ENCODE measurements at regions not wholly inside any gene's neighbourhood (a gene's known extent, or its start where the extent isn't known, plus 50 kb on each side); places are given as distances from the start of the nearest gene placed in this dataset.

GRCh38 chr21:17402937-17403336 is 109.9 kb upstream of the CXADR start:
- H3K27ac ChIP-seq, result no peak overlapping the region
- TF ChIP-seq, protein P1, sequence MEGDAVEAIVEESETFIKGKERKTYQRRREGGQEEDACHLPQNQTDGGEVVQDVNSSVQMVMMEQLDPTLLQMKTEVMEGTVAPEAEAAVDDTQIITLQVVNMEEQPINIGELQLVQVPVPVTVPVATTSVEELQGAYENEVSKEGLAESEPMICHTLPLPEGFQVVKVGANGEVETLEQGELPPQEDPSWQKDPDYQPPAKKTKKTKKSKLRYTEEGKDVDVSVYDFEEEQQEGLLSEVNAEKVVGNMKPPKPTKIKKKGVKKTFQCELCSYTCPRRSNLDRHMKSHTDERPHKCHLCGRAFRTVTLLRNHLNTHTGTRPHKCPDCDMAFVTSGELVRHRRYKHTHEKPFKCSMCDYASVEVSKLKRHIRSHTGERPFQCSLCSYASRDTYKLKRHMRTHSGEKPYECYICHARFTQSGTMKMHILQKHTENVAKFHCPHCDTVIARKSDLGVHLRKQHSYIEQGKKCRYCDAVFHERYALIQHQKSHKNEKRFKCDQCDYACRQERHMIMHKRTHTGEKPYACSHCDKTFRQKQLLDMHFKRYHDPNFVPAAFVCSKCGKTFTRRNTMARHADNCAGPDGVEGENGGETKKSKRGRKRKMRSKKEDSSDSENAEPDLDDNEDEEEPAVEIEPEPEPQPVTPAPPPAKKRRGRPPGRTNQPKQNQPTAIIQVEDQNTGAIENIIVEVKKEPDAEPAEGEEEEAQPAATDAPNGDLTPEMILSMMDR (conservative IDR thresholded peaks at IDR 0.05), result no peak
- TF ChIP-seq ZFX (IDR thresholded peaks at IDR 0.05), result no peak

DNA sequence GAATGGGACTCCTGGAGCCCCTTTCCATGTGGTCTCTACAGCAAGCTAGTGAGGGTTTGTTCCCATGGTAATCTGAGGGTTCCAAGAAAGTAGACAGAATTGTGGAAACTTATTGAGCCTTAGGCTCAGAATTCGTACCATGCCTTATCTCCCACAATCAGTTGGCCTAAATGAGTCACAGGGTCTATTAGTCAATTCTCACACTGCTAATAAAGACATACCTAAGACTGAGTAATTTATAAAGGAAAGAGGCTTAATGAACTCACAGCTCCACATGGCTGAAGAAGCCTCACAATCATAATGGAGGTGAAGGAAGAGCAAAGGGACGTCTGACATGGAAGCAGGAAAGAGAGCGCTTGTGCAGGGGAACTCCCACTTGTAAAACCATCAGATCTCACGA is 106.6 kb upstream of the CXADR start:
- TF ChIP-seq, protein P1 (conservative IDR thresholded peaks at IDR 0.05), result no peak
- TF ChIP-seq ZFX (IDR thresholded peaks at IDR 0.05), result no peak
- H3K27ac ChIP-seq, result no peak overlapping the region

DNA sequence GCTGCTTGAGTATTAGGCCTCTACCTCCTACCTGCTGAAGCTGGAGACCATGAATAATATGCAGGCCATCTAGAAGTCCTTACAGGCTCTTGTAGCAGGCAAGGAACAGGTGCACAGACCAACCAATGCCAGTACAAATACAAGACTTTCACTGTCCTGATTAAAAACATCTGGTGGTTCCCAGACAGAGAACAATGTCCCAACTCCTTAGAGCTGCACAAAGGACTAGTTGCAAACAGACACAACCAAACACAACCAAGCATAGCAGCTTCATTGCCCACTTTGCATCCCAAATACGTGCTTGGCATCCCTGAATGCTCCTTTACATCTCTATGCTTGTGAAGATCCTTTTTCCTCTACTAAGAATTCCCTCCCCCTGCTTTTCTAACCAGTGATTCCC is 98.1 kb upstream of the CXADR start:
- H3K27ac ChIP-seq, result no peak overlapping the region
- no peak for TF ChIP-seq ZFX (IDR thresholded peaks at IDR 0.05)
- TF ChIP-seq, protein P1 (conservative IDR thresholded peaks at IDR 0.05), result no peak

- no peak for TF ChIP-seq ZFX (IDR thresholded peaks at IDR 0.05)
- TF ChIP-seq, protein P1 (conservative IDR thresholded peaks at IDR 0.05), result no peak
- H3K27ac ChIP-seq, result no peak overlapping the region
Observed at GRCh38 chr21:17416139-17416538, 96.7 kb upstream of the CXADR start.

- TF ChIP-seq, protein P1 (conservative IDR thresholded peaks at IDR 0.05), result no peak
- TF ChIP-seq ZFX (IDR thresholded peaks at IDR 0.05), result no peak
- no peak overlapping the region for H3K27ac ChIP-seq
Observed at GRCh38 chr21:17422931-17423330, 89.9 kb upstream of the CXADR start.

DNA sequence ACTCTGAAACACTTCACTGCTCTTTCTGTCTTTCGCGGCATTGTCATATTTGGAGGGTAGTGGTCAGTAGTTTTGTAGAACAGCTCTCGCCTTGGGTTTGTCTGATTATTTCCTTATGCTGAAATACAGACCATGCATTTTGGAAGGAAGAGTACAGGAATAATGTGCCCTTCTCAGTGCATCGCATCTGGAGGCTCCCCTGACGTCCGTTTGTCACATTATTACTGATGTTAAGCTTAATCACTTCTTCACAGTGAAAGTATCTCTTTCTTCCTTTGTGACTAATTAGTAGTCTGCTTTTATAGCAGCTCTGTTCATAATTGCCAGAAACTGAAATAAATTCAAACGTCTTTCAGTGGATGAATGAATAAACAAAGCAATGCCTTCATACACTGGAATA is 85.7 kb upstream of the CXADR start:
- H3K27ac ChIP-seq, result no peak overlapping the region
- TF ChIP-seq, protein P1 (conservative IDR thresholded peaks at IDR 0.05), result no peak
- TF ChIP-seq ZFX (IDR thresholded peaks at IDR 0.05), result no peak

- TF ChIP-seq, protein P1 (conservative IDR thresholded peaks at IDR 0.05), result no peak
- no peak for TF ChIP-seq ZFX (IDR thresholded peaks at IDR 0.05)
- H3K27ac ChIP-seq, result no peak overlapping the region
Observed at GRCh38 chr21:17427831-17428483, 84.9 kb upstream of the CXADR start.

Data from C4-2B (cell line).